Stimulated activated CD8-positive, alpha-beta memory T cell treated with anti-CD3 and anti-CD28 coated beads, Interleukin-7, amount 100 ng/mL, for 48 hours (primary cell): ENCODE measurements at regions not wholly inside any gene's neighbourhood (a gene's known extent, or its start where the extent isn't known, plus 50 kb on each side); places are given as distances from the start of the nearest gene placed in this dataset.

Experiments used
- DNase-seq, 2 donors: peaks; one replicate each; pipeline ENCODE4 v3.0.0-alpha.2; 2020; ENCODE audit warnings: low read depth in 1 of 2; ENCODE audit errors: extremely low read depth in 1 of 2

GRCh38 chr5:175246889-175247520 lies 197.0 kb downstream of the DRD1 start:
- DNase-seq = no peak

DNA sequence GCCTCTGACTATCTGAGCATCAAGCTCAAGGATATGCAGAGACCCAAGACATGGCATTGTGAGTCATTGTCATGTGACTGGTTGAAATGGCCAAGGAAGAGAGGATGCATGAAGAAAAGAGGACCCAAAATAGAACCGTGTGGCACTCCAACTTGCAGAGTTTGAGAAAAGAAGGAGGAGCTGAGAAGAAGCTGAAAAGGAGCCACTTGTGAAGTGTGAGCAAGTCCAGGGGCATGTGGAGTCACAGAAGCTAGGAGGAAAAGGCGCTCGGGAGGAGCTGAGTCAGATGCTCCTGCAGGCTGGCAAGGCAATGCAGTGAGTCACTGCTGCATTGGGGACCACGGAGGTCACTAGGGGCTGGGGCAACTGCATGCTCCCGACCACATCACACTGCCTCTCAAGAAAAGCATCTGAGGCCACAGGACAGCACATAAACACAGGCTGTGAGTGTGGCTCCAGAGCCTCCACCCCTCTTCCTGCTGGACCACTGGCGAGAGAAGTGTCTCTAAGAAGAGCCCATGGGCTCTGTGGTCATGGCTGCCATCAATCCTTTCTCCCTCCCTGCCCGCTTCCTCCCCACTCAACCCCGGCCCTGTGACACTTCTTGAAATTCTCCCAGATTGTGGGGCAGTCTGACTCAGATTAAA lies 197.6 kb downstream of the DRD1 start:
- DNase-seq = peak; percentile 41 to 57

GRCh38 chr5:175243441-175243840 lies 200.5 kb downstream of the DRD1 start:
- no peak for DNase-seq

GRCh38 chr5:175242207-175242606 lies 201.8 kb downstream of the DRD1 start:
- no peak for DNase-seq

DNA sequence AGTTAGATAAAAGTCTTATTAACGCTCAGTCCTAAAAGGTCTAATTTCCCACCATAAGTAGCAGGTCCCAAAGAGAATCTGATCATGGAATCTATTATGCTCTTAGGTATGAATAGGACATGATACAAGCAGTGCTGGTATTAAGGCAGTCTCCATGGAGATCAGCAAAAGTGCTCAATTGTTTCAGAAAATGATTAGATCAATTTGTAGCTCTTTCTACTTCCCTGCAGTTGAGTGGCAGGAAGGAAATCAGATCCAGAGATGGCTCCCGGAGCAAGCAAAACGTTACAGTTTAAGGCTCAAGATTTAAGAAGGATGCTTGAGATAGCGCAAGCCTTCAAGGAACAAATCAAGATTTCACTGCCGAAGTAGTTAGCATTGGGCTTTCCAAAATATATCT lies 205.7 kb downstream of the DRD1 start:
- no peak for DNase-seq

GRCh38 chr5:175236176-175236575 lies 207.8 kb downstream of the DRD1 start:
- no peak for DNase-seq

GRCh38 chr5:175235251-175235960 lies 208.6 kb downstream of the DRD1 start:
- DNase-seq = no peak

DNA sequence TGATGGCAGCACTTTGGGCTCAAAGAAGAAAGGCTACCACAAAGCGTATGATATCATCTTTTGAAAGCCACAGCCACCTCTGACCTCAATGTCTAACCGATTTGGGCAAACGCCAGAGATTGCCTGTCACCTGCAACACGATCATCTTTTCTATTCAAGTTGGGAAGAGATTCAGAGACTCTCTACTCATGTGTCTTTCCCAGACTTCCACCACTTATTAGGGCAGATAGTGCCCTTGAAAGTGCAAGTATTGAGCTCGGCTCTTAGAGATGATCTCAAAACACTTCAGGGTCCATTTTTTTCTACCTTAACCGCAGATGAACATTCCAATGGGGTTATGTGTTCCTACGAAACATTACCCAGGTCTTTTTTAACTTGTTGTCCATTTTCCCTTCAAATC lies 213.7 kb downstream of the DRD1 start:
- no peak for DNase-seq

DNA sequence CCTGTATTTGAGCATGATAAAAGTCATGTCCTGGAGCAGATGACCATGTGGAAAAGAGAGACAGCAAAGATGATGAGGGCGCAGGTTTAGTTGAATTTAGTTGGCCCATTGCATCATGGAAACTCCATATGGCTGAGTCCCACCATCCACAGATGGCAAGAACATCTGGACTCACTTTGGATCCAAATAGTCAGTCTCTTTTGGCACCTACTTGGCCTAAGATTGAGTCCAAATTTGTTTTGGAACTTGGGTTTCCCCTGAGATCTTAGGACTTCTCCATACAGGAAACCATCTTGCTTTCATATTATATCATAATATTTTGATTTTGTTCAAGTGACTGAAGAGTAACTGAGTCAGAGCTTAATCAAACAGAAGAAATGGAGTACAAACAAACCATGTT lies 217.5 kb downstream of the DRD1 start:
- DNase-seq = no peak

- DNase-seq = no peak
These were observed 220.7 kb downstream of the DRD1 start for GRCh38 chr5:175223291-175223690.

- DNase-seq = no peak
These were observed 221.4 kb downstream of the DRD1 start for GRCh38 chr5:175222621-175223020.

DNA sequence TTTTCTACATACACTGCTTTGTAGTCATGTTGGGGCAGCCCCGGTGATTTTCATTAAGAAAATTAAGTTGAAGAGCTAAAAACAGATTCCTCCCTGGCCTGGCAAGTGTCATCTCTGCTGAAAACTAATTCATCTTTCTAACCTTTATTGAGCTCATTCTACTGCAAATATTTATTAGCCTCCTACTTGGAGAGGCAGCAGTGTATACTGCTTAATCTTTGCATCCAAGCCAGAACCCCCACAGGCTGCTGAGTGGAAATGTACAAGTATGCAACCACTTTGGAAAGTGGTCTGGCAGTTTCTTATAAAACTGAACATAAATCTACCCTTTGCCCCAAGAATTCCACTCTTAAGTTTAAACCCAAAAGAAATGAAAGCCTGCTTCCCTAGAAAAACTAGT lies 223.4 kb downstream of the DRD1 start:
- no peak for DNase-seq

- no peak for DNase-seq
These were observed 224.6 kb downstream of the DRD1 start for GRCh38 chr5:175219366-175219765.

GRCh38 chr5:175216991-175217390 lies 227.0 kb downstream of the DRD1 start:
- DNase-seq = no peak

DNA sequence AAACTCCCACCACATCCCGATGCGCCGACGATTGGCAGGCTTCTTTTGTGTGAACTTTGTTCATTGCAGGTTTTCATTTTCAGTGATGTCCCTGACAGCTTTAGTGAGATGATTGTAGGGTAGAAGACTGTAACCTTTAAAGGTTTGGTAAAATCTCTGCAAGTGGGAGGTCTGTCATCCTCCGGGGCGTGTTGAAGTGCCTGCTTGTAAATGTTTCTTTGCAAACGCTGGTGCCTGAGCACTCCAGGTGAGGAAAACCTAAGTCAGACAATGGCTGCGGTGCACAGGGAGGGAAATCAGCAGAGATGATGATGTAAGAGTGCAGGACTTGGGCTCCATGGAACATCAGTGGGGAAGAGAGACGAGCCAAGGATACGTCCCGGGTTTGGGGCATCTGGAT lies 228.1 kb downstream of the DRD1 start:
- no peak for DNase-seq

GRCh38 chr5:175214152-175214551 lies 229.8 kb downstream of the DRD1 start:
- no peak for DNase-seq

- DNase-seq = no peak
These were observed 231.8 kb downstream of the DRD1 start for GRCh38 chr5:175211956-175212756.

- no peak for DNase-seq
These were observed 236.5 kb downstream of the DRD1 start for GRCh38 chr5:175207321-175208040.

DNA sequence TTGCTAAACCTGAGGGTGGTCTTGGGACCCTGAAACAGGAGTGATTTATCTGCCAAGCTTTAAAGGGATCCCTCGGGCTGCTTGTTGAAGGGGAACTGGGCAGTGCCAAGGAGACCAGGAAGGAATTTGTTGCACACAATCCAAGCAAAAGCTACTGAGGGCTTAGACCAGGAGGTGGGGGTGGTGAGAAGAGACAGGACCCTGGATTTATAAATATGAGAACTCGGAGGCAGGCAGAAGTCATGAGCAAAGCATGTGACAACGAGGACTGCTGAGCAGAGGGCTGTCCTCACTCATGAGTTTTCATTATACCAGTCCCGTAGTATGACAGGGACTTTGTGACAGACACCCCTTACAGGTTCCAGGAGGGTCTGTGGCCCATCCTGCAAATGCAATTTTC lies 237.3 kb downstream of the DRD1 start:
- no peak for DNase-seq

DNA sequence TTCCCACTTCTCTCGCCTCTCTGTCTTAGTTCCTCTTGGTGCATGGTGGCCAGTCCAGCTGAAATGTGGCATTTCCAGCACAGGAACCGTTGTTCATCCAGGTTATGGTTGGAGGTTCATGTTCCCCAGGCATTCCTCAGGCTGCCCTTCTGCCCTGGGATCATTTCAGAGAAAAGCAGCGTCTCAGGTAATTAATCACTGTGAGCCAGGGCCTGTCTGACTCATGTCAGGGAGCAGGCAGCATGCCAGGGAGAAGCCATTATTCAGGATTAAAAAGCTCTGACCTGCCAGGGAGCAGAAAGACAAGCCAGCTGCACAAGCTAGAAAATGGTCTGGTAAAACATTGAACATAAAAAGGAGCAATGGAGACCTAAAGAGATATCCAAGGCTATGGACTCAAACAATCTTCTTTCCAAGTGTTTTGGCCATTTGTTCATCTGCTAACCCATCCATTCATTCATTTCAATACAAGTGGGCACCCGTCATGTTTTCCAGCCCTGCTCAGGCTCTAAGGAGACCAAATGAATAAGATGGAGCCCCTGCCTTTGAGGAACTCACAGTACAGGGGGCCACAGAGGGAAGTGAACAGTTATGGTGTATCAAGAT lies 241.4 kb downstream of the DRD1 start:
- DNase-seq = no peak
